HG03039 (cell line): ENCODE measurements at regions not wholly inside any gene's neighbourhood (a gene's known extent, or its start where the extent isn't known, plus 50 kb on each side); places are given as distances from the start of the nearest gene placed in this dataset.
"Not testable (repeated sequence)": the region's sequence is repeated elsewhere in the genome, so short reads cannot be mapped to it uniquely, and the experiment has no call there.

ENCODE experiments used
- ATAC-seq: cut with Tn5 transposase; IDR thresholded peaks from one replicate; pipeline ENCODE4 v1.9.1; 2021; ENCODE audit warnings: mild to moderate bottlenecking, moderate library complexity; ENCODE audit not compliant: unreplicated experiment

DNA sequence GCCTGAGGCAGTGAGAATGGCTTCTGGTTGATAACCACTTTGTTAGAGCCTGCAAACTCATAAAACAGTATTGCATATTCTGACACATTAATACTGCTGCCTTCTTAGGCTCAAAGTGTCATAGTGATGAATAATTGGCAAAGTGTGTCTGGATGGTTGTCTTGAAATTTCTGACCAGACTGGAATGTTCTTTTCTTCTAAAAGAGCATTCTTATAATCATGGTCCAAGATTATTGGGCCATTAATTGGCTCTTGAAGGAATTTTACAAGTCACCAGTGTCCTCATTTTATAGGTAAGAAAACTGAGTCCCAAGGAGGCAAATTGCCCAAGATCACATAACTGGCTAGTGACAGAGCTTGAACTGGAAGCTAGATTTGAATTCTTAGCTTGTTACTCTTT is 111.7 kb downstream of the PCSK1 start:
- ATAC-seq = no peak

DNA sequence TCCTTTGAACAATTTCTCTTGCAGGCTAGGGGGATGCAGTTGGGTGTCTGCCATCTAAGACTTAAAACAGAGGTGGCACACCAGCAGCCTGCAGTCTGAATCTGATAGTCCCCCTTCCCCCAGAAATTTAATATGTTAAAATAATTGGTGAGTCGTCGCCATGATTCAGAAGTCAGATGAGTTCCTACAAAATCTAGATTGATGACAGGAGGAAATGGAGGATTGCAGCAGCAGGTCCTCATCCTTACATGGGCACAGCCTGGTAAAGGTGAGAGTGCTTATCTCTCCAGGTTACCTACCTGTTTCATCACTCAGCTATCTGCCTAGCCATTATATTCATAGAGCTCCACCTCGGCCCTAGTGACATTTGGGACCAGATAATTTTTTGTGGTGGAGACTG is 112.3 kb downstream of the PCSK1 start:
- no peak for ATAC-seq

DNA sequence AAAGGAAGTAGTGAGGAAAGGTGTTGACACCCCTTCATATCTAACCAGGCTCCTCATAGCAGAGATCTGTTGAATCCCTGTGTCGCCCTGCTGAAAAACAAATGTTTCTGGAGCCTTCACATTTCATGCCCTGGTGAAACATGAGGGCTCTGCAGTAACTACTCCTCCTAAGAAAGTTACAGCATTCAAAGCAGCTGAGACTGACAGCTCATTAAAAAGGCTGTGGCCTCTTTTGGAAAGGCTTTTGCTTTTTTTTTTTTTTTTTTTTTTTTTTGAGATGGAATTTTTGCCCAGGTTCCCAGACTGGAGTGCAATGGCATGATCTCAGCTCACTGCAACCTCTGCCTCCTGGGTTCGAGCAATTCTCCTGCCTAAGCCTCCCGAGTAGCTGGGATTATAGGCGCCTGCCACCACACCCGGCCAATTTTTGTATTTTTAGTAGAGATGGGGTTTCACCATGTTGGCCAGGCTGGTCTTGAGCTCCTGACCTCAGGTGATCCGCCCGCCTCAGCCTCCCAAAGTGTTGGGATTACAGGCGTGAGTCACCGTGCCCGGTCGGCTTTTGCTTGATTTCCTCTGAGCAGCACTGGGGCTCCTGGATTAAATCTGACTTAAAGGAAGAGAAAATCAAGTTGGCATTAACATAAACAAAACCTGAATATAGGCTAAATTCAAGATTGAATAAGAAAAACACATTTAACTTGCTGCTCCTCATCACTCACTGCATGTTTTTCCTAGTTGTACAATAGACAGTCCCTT is 112.9 kb downstream of the PCSK1 start:
- not testable (repeated sequence) for ATAC-seq

DNA sequence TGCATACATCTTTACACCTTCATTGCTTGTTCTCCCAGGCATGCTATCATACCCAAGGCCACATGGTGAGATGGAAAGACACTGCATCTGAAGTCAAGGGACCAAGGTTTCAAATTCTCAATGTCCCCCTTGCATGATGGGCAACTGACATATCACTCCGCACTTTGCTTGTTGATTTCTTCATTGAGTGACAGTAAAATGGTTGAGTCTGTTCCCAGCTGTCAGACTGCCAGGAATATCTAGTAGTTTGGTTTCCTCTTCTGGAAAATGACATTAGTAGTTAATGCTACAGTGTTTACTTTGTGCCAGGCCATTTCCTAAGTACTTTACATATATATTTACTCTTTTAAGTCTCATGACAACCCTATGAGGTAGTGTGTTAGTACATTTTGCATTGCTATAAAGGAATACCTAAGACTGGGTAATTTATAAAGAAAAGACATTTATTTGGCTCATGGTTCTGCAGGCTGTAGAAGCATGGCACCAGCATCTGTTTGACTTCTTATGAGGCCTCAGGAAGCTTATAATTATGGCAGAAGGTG is 114.4 kb downstream of the PCSK1 start:
- ATAC-seq = no peak

DNA sequence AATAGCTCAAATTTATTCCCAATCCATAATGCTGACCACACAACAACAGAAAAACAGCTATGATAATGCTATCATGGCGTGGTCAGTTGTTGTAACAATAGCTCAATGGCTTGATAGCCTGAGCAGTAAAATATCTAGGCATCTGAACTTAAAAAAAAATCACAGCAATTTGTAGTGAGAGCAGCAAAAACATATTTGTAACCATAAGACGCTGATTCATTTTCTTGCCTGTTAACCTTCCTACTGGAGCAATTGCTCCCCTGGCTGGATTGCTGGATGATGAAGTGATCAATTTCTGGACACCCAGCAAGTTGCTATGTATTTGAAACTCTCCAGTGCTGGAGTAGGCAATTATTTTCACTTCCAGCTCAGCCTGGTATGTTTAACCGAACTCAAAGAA is 115.1 kb downstream of the PCSK1 start:
- no peak for ATAC-seq

DNA sequence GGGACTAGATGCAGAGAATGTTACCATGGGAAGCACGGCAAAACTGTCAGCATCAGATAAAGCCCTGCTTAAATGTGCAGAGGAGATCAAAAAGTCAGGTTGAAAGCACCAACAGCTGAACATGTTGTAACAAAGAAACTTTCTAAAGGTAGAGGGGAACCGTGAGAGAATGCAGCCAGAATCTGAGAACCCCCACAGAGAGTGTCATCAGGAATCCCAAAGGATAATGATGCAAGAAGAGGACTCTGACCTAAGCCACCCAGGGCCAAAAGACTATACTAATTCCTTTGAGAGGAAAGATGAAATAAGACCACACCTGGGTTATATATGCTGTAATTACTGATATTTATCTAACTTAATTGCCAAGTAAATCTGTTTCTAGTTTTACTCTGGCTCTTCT is 116.6 kb downstream of the PCSK1 start:
- ATAC-seq = no peak

DNA sequence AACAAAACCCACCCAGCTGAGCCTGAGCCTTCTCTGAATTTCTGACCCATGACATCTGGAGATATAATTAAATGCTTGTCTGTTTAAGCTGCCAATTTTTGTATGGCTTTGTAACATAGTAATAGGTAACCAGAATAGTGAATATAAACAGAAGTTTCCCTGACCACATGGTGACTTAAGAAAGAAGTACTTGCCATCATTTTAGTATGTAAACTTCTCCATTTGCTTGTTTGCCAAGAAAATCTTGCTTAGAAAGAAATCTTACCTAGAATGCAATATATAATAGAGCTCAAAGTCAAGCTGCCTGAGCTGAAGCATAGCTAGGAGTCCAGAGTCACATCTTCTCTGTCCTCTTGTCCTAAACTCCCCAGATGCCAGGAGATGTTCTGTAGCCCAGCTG is 117.0 kb downstream of the PCSK1 start:
- ATAC-seq = peak; percentile 13

DNA sequence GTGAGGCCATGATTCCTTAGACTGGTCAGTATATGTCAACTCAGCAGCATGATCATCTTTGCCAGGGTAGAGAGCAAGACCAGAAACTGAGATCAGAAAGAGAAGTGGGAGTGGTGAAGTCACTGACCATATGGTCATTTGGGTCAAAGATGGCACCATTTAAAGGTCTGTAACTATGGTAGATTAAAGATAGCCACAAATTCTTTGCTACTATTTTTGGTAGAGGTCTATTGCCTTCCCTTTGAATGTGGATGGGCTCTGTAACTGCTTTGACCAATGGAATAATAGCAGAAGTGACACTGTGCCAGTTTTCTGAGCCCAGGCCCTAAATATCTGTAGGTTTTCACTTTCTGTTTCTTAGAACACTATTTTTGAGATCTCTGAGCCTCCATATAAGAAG is 117.6 kb downstream of the PCSK1 start:
- ATAC-seq = peak; percentile 56

DNA sequence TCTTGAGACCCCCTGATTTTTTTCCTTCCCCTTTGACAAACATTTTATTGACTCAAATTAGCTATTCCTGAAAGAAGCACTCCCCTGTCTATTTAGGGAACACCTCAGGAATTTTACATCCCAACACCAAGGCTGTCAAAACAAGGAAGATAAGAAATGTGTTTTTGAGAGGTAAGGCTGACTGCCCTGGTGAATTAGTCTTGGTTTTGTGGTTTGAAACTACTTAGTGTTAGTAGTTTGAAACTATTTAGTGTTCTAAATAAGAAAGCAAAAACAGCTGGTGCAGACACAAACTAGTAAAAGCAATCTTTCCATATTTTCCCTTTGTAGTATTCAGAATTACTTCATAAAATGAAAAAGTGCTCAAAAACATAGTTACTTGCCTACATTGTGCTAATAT is 120.7 kb downstream of the PCSK1 start:
- ATAC-seq = no peak

DNA sequence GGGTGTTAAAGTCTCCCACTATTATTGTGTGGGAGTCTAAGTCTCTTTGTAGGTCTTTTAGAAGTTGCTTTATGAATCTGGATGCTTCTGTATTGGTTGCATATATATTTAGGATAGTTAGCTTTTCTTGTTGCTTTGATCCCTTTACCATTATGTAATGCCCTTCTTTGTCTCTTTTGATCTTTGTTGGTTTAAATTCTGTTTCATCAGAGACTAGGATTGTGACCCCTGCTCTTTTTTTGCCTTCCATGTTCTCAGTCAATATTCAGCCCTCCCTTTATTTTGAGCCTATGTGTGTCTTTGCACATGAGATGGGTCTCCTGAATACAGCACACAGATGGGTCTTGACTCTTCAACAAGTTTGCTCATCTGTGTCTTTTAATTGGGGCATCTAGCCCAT is 126.0 kb downstream of the PCSK1 start:
- not testable (repeated sequence) for ATAC-seq

DNA sequence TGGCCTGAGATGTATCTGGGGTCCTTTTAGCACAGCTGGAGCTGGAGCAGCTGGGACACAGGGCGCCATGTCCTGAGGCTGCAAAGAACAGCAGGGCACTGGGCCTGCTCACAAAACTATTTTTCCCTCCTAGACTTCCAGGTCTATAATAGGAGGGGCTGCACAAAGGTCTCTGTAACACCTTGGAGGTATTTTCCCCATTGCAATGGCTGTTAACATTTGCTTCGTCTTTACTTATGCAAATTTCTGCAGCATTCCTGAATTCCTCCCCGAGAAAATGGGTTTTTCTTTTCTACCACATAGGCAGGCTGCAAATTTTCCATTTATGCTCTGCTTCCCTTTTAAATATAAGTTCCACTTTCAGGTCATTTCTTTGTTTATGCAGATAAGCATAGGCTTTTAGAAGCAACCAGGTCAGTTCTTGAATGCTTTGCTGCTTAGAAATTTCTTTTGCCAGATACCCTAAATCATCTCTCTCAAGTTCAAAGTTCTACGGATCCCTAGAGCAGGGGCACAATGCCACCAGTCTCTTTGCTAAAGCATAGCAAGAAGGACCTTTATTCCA is 130.8 kb downstream of the PCSK1 start:
- no peak for ATAC-seq

DNA sequence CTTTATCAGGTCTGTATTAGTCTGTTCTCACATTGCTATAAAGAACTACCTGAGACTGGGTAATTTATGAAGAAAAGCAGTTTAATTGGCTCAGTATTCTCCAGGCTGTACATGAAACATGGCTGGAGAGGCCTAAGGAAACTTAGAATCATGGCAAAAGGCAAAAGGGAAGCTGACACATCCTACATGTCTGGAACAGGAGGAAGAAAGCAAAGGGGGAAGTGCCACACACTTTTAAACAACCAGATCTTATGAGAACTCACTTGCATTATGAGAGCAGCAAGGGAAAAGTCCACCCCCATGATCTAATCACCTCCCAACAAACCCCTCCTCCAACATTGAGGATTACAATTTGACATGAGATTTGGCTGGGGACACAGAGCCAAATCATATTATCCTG is 132.1 kb downstream of the PCSK1 start:
- ATAC-seq = no peak

DNA sequence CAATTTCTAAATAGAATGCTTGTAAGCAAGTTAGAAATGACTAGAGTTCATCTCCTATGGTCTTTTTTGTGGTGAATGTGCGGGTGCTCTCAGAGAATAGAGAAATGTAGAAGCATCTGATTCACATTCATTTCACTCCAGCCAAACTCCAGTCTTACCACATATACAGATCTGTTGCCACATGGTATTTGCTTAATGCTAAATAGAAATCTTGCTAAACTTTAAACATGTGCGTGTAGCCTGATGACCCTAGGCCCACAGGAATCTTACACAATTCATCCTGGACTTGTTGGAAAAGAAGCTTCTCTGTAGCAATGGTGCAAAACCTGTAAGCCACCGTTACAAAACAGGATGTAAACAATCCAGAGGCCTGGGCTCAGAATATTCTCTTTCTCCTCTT is 135.2 kb downstream of the PCSK1 start:
- no peak for ATAC-seq

DNA sequence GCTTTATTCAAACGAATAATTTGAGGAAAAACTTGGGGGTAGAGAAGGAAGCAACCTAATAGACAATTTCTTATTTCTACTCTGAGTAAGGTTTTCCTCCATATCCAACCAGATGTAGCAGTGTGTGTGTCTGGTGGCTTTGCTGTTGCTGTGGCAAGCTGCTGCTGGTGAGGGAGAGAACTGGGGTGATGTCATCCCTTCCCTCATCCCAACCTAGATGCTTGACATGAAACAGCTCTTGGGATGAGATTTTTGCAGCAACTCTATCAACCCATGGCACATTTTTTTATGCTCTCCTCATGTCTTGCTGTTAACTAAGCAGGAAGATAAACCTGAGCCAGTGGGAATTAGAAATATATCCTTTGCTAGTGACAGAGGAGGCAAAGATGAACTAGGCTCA is 135.8 kb downstream of the PCSK1 start:
- ATAC-seq = no peak

DNA sequence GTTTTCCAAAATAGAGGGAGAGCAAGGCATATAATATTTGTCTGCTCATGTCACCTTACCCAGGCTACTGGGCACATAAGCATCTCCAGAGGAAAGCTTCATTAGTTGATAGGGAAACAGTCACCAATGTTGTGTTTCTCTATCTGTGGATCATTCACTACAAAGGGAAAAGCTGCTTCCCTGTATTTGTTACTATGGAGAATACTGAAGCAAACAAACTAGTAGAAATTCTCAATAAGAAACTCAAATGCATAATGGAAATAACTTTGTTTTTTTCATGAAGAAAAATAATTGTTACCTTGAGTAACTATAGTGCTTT is 138.2 kb downstream of the PCSK1 start:
- ATAC-seq = no peak

DNA sequence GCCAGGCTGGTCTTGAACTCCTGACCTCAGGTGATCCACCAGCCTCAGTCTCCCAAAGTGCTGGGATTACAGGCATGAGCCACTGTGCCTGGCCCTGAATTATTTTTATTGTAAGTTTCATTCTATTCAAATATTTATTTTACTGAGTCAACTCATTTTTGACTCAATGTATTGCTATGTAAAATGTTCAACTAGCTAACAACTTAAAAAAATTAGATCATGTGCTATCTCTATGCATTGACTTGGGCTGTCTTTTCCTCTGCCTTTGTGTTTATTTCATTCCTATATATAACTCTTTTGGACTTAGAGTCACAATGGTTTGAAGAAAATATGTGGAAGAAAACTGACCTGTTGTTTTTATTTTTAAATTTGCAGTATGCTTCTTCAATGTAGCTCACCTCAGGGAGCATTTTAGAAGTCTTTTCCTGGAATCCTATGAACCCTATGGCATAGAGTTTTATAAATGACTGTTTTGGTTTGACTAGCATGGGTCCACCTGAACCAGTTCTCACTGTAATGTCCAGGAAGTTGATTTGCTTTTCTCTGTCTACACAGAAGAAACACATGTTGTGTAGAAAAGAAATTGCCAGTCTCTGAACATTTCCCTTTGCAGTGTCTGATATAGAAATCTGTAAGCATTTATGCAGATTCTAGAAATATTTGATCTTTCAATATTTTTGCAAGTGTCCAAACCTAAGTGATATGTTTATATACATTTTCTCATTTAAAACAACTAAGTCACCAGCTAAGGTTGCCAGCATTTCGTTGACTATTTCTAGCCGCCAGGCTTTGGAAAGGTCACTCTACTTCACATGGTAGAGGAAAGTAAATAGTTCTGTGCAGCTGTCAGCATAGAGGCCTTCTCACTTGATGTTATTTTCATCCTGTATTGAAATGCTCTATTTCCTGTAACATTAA is 138.8 kb downstream of the PCSK1 start:
- no peak for ATAC-seq

DNA sequence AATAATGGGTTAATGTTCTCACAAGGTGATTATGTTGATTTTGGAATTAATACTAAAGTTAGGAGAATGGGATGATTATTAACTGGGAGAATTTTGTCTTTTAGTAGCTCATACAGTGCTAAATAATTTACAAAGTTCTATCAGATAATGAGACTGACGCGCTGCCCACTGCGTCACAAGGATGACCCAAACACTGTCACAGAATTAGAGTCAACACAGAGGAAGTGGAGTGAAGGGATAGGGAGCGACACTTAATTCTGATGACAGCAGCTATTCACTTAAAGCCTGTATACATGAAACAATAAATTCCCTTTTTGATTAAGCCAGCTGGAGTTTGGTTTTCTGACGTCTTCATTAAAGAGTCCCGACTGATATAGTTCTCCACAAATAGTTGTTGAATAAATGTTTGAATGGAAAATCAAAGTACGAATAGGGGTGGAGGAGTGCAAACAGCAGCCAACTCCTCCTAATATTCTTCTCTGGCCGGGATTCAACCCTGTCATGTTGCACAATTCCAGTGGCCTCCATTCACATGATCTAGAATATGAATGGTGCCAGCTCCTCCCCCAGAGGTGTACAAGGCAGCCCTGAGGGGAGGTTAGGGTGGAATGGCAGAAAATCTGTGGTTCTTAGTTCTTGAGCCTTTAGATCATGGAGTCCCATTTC is 140.3 kb downstream of the PCSK1 start:
- no peak for ATAC-seq

DNA sequence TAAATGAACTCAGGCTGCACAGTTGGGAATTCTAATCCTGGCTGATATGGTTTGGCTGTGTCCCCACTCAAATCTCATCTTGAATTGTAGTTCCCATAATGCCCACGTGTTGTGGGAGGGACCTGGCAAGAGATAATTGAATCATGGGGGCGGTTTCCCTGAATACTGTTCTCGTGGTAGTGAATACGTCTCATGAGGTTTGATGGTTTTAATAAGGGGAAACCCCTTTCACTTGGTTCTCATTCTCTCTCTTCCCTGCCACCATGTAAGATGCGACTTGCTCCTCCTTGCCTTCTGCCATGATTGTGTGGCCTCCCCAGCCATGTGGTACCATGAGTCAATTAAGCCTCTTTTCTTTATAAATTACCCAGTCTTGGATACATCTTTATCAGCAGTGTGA is 143.8 kb downstream of the PCSK1 start:
- not testable (repeated sequence) for ATAC-seq

DNA sequence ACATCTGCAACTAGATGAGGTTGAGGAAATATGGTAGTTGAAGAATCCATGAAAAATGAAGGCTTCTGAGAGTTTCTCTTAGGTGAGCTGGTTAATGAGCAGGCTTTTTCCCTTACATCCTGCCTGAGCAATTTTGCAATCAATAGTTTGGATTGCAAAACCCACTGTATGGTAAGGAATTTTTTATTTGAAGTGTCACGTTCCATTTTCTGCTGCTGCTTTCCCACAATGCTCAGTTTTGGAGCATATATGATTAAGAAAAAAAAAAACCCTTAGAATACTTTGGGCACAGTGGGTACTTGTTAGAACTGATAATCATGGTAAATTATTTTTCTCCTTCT is 144.2 kb downstream of the PCSK1 start:
- ATAC-seq = no peak

DNA sequence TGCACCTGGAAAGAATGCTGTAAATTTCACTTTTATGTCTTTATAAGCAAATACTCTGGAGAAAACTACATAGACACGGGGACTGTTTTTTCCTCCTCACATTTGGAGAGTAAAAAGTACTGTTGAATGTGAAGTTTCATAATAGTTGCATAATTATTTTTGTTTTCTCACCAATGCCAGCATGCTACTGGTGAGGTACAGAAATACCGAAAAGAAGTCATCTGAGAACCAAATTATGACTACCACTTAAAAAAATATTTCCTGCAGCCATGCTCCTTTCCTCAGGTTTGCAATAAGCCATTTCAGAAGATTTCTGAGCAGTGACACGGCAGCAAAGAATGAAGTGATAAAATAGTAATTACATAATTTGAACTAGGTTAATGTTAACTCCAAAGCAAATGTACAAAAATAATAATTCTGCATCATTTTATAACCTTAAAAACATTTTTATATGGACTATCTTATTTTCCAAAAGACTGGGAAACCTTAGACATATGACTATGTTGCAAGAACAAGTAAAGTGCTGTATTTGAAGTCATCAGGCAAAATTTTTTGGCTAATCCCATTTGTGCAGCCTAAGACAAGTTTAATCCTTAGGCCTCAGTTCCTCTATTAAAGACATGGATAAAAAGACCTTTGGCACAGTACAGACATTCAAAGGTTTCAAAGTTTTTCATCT is 144.7 kb downstream of the PCSK1 start:
- no peak for ATAC-seq

DNA sequence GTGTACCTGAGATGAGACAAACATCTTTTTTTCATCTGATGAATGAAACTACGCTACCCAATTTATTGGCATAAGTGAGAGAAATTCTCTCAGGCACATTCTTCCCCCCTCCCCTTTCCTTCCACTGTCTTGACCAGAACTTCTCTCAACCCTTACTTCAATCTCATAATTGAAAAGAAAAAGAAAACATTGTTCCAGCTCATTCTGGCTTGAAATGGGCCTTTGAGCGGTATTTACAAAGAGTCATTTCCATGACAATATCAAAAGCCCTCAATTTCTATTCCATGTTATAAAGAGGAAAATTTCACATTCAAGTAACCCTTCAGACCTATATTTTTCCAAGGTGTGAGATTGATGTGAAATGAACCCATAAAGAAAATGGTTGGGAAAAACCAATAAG is 145.9 kb downstream of the PCSK1 start:
- ATAC-seq = no peak
